ENCODE measurements at regions not wholly inside any gene's neighbourhood (a gene's known extent, or its start where the extent isn't known, plus 50 kb on each side); places are given as distances from the start of the nearest gene placed in this dataset.

- no peaks in the 10 kb centered on the region for H4K20me1 ChIP-seq (ENCODE audit: low read depth)
- H3K9me3 ChIP-seq (ENCODE audit: low read depth) = no peaks in the 10 kb centered on the region
- no peak overlapping the region for H3K4me2 ChIP-seq
- Mint-ChIP-seq H3K27ac (no peak overlapping the region), H3K9me3 (no peaks in the 10 kb centered on the region), H3K27me3 (ENCODE audit: insufficient read depth, low read depth) (no peaks in the 10 kb centered on the region), H3K4me3 (no peak overlapping the region), H3K36me3 (no peaks in the 10 kb centered on the region), H3K4me1 (peaks cover 16% of the 10 kb centered on the region)
- H3K4me3 ChIP-seq = no peak overlapping the region
- no peaks in the 10 kb centered on the region for H3K36me3 ChIP-seq
- TF ChIP-seq EZH2phosphoT487 (IDR thresholded peaks at IDR 0.05) (no peak), CTCF (IDR thresholded peaks at IDR 0.05) (no peak), EZH2 (IDR thresholded peaks at IDR 0.05) (no peak)
- H3K9ac ChIP-seq = no peak overlapping the region
- H3K27me3 ChIP-seq = no peaks in the 10 kb centered on the region
- peaks cover 6% of the 10 kb centered on the region for H3K4me1 ChIP-seq
- no peak overlapping the region for H2AFZ ChIP-seq (replicated peaks)
- no peak overlapping the region for H3K27ac ChIP-seq
- no peaks in the 10 kb centered on the region for H3F3A ChIP-seq (ENCODE audit: low read depth)
- no peak for DNase-seq (ENCODE audit: low spot score)
- H3K79me2 ChIP-seq (ENCODE audit: low read depth) = no peaks in the 10 kb centered on the region
These were observed 492.4 kb upstream of the TMPO start for GRCh38 chr12:98022961-98023360.

GRCh38 chr12:98037401-98038140 lies 477.8 kb upstream of the TMPO start:
- H3K4me3 ChIP-seq = no peak overlapping the region
- no peaks in the 10 kb centered on the region for H3K79me2 ChIP-seq (ENCODE audit: low read depth)
- no peaks in the 10 kb centered on the region for H4K20me1 ChIP-seq (ENCODE audit: low read depth)
- no peak overlapping the region for H3K9ac ChIP-seq
- peaks cover 10% of the 10 kb centered on the region for H3K9me3 ChIP-seq (ENCODE audit: low read depth)
- no peaks in the 10 kb centered on the region for H3K27me3 ChIP-seq
- no peak overlapping the region for H3K4me3 Mint-ChIP-seq
- H3K4me1 ChIP-seq = no peaks in the 10 kb centered on the region
- H3K4me1 Mint-ChIP-seq = no peaks in the 10 kb centered on the region
- H3K27ac Mint-ChIP-seq = no peak overlapping the region
- H3K27me3 Mint-ChIP-seq (ENCODE audit: insufficient read depth, low read depth) = no peaks in the 10 kb centered on the region
- H3K36me3 Mint-ChIP-seq = peaks cover 7% of the 10 kb centered on the region
- no peak overlapping the region for H2AFZ ChIP-seq (replicated peaks)
- H3K4me2 ChIP-seq = no peak overlapping the region
- no peak for TF ChIP-seq CTCF (IDR thresholded peaks at IDR 0.05)
- no peak for TF ChIP-seq EZH2 (IDR thresholded peaks at IDR 0.05)
- TF ChIP-seq EZH2phosphoT487 (IDR thresholded peaks at IDR 0.05) = no peak
- DNase-seq (ENCODE audit: low spot score) = no peak
- H3K36me3 ChIP-seq = no peaks in the 10 kb centered on the region
- no peak overlapping the region for H3K27ac ChIP-seq
- no peaks in the 10 kb centered on the region for H3F3A ChIP-seq (ENCODE audit: low read depth)
- H3K9me3 Mint-ChIP-seq = peaks cover 29% of the 10 kb centered on the region

GRCh38 chr12:98042668-98043067 lies 472.7 kb upstream of the TMPO start:
- H3K36me3 ChIP-seq = no peaks in the 10 kb centered on the region
- peaks cover 10% of the 10 kb centered on the region for H3K9me3 ChIP-seq (ENCODE audit: low read depth)
- Mint-ChIP-seq H3K4me3 (no peak overlapping the region), H3K27ac (no peak overlapping the region), H3K4me1 (no peaks in the 10 kb centered on the region), H3K9me3 (peaks cover 22% of the 10 kb centered on the region), H3K27me3 (ENCODE audit: insufficient read depth, low read depth) (no peaks in the 10 kb centered on the region), H3K36me3 (peaks cover 9% of the 10 kb centered on the region)
- H3F3A ChIP-seq (ENCODE audit: low read depth) = no peaks in the 10 kb centered on the region
- H3K27me3 ChIP-seq = no peaks in the 10 kb centered on the region
- TF ChIP-seq CTCF (IDR thresholded peaks at IDR 0.05) = no peak
- no peak for TF ChIP-seq EZH2 (IDR thresholded peaks at IDR 0.05)
- no peak for TF ChIP-seq EZH2phosphoT487 (IDR thresholded peaks at IDR 0.05)
- H3K4me2 ChIP-seq = no peak overlapping the region
- H3K4me3 ChIP-seq = no peak overlapping the region
- no peaks in the 10 kb centered on the region for H4K20me1 ChIP-seq (ENCODE audit: low read depth)
- no peak for DNase-seq (ENCODE audit: low spot score)
- no peak overlapping the region for H3K27ac ChIP-seq
- no peaks in the 10 kb centered on the region for H3K4me1 ChIP-seq
- H2AFZ ChIP-seq (replicated peaks) = no peak overlapping the region
- no peaks in the 10 kb centered on the region for H3K79me2 ChIP-seq (ENCODE audit: low read depth)
- no peak overlapping the region for H3K9ac ChIP-seq
